ENCODE measurements at regions not wholly inside any gene's neighbourhood (a gene's known extent, or its start where the extent isn't known, plus 50 kb on each side); places are given as distances from the start of the nearest gene placed in this dataset.

GRCh38 chr6:84346372-84346771, 118.9 kb upstream of the CEP162 start:
- no peak overlapping the region for H3K4me3 Mint-ChIP-seq
- no peak overlapping the region for H3K27ac Mint-ChIP-seq

More at GRCh38 chr6:84346372-84346771, 118.9 kb upstream of the CEP162 start:
- H3K9me2 ChIP-seq (ENCODE audit: insufficient read depth), result no peaks in the 10 kb centered on the region
- H3K36me3 ChIP-seq (ENCODE audit: insufficient read depth), result no peaks in the 10 kb centered on the region
- no peaks in the 10 kb centered on the region for H3K9me3 Mint-ChIP-seq
- TF ChIP-seq ZNF114 (CRISPR knock-in tag; IDR thresholded peaks at IDR 0.05) (no peak), REST (IDR thresholded peaks at IDR 0.05; ENCODE audit: unreplicated experiment) (no peak), CTCF (conservative IDR thresholded peaks at IDR 0.05; ENCODE audit: low read depth in 2 of 2) (peak; percentile 41 to 45), POLR2AphosphoS5 (IDR thresholded peaks at IDR 0.05; ENCODE audit: low read depth) (no peak)
- H3K4me2 ChIP-seq, result no peak overlapping the region
- H3K4me1 ChIP-seq (ENCODE audit: insufficient read depth), result no peaks in the 10 kb centered on the region
- no peaks in the 10 kb centered on the region for H3K27me3 Mint-ChIP-seq (ENCODE audit: insufficient read depth, low read depth, poor library complexity)
- H3K4me1 Mint-ChIP-seq, result no peaks in the 10 kb centered on the region
- no peak overlapping the region for H2AFZ ChIP-seq
- no peak overlapping the region for H3K4me3 ChIP-seq
- peak; percentile 28 for DNase-seq (ENCODE audit: low spot score)
- no peaks in the 10 kb centered on the region for H3K36me3 Mint-ChIP-seq (ENCODE audit: low read depth)
- no peaks in the 10 kb centered on the region for H3K27me3 ChIP-seq (ENCODE audit: insufficient read depth)
- H3K79me2 ChIP-seq (replicated peaks; ENCODE audit: insufficient read depth), result no peaks in the 10 kb centered on the region
- peak; percentile 46; the same call in 2 of the 3 replicates for ATAC-seq
- H4K20me1 ChIP-seq (replicated peaks; ENCODE audit: insufficient read depth), result no peaks in the 10 kb centered on the region
- H3F3A ChIP-seq (replicated peaks; ENCODE audit: low read depth), result no peaks in the 10 kb centered on the region
- no peak overlapping the region for H3K27ac ChIP-seq (ENCODE audit: low read depth)
